Liver (tissue), 8 donors: ENCODE measurements at regions not wholly inside any gene's neighbourhood (a gene's known extent, or its start where the extent isn't known, plus 50 kb on each side); places are given as distances from the start of the nearest gene placed in this dataset.
A peak's percentile ranks its signal among the peaks of the same experiment; 100 is the strongest.

Experiments used
- DNase-seq: peaks from one replicate; pipeline ENCODE4 v3.0.0-alpha.2; 2017; ENCODE audit warnings: low spot score
- H3K27ac ChIP-seq, 2 donors: one replicate each; pipeline ENCODE4 v1.7.0; 2013; ENCODE audit warnings: inconsistent platforms in 2 of 2, low read length in 2 of 2, control low read depth in 1 of 2, low read depth in 1 of 2, mild to moderate bottlenecking in 1 of 2
- H3K27me3 ChIP-seq, 4 donors: one replicate each; pipeline versions ENCODE4 v1.6.1 to v1.7.0; 2013; ENCODE audit warnings: low read length in 3 of 4, inconsistent platforms in 1 of 4, mild to moderate bottlenecking in 1 of 4, moderate library complexity in 1 of 4; ENCODE audit not compliant: control insufficient read depth in 4 of 4, insufficient read depth in 4 of 4
- H3K36me3 ChIP-seq, 4 donors: one replicate each; pipeline versions ENCODE4 v1.6.1 to v1.7.0; 2013; ENCODE audit warnings: low read length in 3 of 4, mild to moderate bottlenecking in 3 of 4, low read depth in 1 of 4, moderate library complexity in 1 of 4; ENCODE audit not compliant: control insufficient read depth in 4 of 4, insufficient read depth in 3 of 4
- H3K4me1 ChIP-seq, 4 donors: one replicate each; pipeline versions ENCODE4 v1.6.1 to v1.7.0; 2013; ENCODE audit warnings: low read length in 3 of 4, mild to moderate bottlenecking in 3 of 4, moderate library complexity in 1 of 4; ENCODE audit not compliant: control insufficient read depth in 4 of 4, insufficient read depth in 4 of 4
- H3K4me3 ChIP-seq, 3 donors: one replicate each; pipeline versions ENCODE4 v1.6.1 to v1.7.0; 2013; ENCODE audit warnings: low read length in 3 of 3, control low read depth in 1 of 3, low read depth in 1 of 3, mild to moderate bottlenecking in 1 of 3
- H3K9ac ChIP-seq, 2 donors: one replicate each; pipeline ENCODE4 v1.7.0; 2013; ENCODE audit warnings: low read length in 2 of 2, mild to moderate bottlenecking in 2 of 2, moderate library complexity in 2 of 2, control low read depth in 1 of 2, low read depth in 1 of 2
- H3K9me3 ChIP-seq, 4 donors: one replicate each; pipeline versions ENCODE4 v1.6.1 to v1.7.0; 2013; ENCODE audit warnings: low read length in 3 of 4; ENCODE audit not compliant: control insufficient read depth in 4 of 4
- CTCF ChIP-seq: fragments of 150-350 bp; IDR thresholded peaks from 2 replicates; pipeline ENCODE4 v1.5.1; 2017; ENCODE audit warnings: improper control_type of control experiment, low read depth, low read length; ENCODE audit not compliant: missing input control
- EGR1 ChIP-seq, 2 donors: IDR thresholded peaks; 2 replicates each; pipeline ENCODE4 v1.6.1; 2016 to 2018; ENCODE audit warnings: antibody characterized with exemption in 2 of 2, low read depth in 2 of 2
- FOXA1 ChIP-seq: IDR thresholded peaks from 2 replicates; pipeline ENCODE4 v1.6.1; 2016; ENCODE audit warnings: antibody characterized with exemption
- FOXA2 ChIP-seq: IDR thresholded peaks from 2 replicates; pipeline ENCODE4 v1.6.1; 2016; ENCODE audit warnings: antibody characterized with exemption
- GABPA ChIP-seq, 2 donors: IDR thresholded peaks in 1 of 2; conservative IDR thresholded peaks in 1 of 2; 2 replicates each; pipeline ENCODE4 v1.6.1; 2016; ENCODE audit warnings: antibody characterized with exemption in 2 of 2, mild to moderate bottlenecking in 1 of 2, moderate library complexity in 1 of 2
- HNF4A ChIP-seq, 2 donors: conservative IDR thresholded peaks; 2 replicates each; pipeline ENCODE4 v1.6.1; 2016; ENCODE audit warnings: antibody characterized with exemption in 2 of 2, mild to moderate bottlenecking in 2 of 2
- HNF4G ChIP-seq: IDR thresholded peaks from 2 replicates; pipeline ENCODE4 v1.6.1; 2016; ENCODE audit warnings: antibody characterized with exemption
- JUND ChIP-seq, 2 donors: IDR thresholded peaks; 2 replicates each; pipeline ENCODE4 v1.6.1; 2016; ENCODE audit warnings: antibody characterized with exemption in 2 of 2
- MAX ChIP-seq: IDR thresholded peaks from 2 replicates; pipeline ENCODE4 v1.6.1; 2016; ENCODE audit warnings: antibody characterized with exemption
- NR2F2 ChIP-seq: IDR thresholded peaks from 2 replicates; pipeline ENCODE4 v1.6.1; 2016; ENCODE audit warnings: antibody characterized with exemption
- RAD21 ChIP-seq, 2 donors: IDR thresholded peaks; 2 replicates each; pipeline ENCODE4 v1.6.1; 2016; ENCODE audit warnings: antibody characterized with exemption in 2 of 2, mild to moderate bottlenecking in 2 of 2
- RXRA ChIP-seq, 2 donors: IDR thresholded peaks; 2 replicates each; pipeline ENCODE4 v1.6.1; 2017 to 2018; ENCODE audit warnings: antibody characterized with exemption in 2 of 2, mild to moderate bottlenecking in 1 of 2
- SP1 ChIP-seq: IDR thresholded peaks from 2 replicates; pipeline ENCODE4 v1.6.1; 2018; ENCODE audit warnings: antibody characterized with exemption, mild to moderate bottlenecking
- TAF1 ChIP-seq: conservative IDR thresholded peaks from 2 replicates; pipeline ENCODE4 v1.6.1; 2016; ENCODE audit warnings: antibody characterized with exemption, mild to moderate bottlenecking
- YY1 ChIP-seq: IDR thresholded peaks from 2 replicates; pipeline ENCODE4 v1.6.1; 2016; ENCODE audit warnings: antibody characterized with exemption, mild to moderate bottlenecking
- WGBS: extraction: QIAGEN DNeasy Blood & Tissue Kit; methylation state at CpG from one replicate; pipeline ENCODE4 v1.1.7; 2013; 5-methylcytosine and 5-hydroxymethylcytosine counted together
- TF ChIP-seq, protein P1 (sequence below): IDR thresholded peaks from 2 replicates; pipeline ENCODE4 v1.6.1; 2016; ENCODE audit warnings: antibody characterized with exemption
- TF ChIP-seq, protein P2 (sequence below): IDR thresholded peaks from 2 replicates; pipeline ENCODE4 v1.6.1; 2016; ENCODE audit warnings: antibody characterized with exemption, mild to moderate bottlenecking
- donor health status: healthy.
- donor health status: healthy.
- donor health status: healthy.
- donor health status: healthy.
- donor health status: healthy.

GRCh38 chr3:67706934-67707333 is 52.5 kb upstream of the SUCLG2 start:
- Histone ChIP-seq H3K36me3 (no peaks in the 10 kb centered on the region), H3K4me1 (peaks cover 0 to 11% (median 9%) of the 10 kb centered on the region in 4 donors), H3K27me3 (no peaks in the 10 kb centered on the region), H3K4me3 (no peak overlapping the region), H3K9ac (no peak overlapping the region), H3K27ac (no peak overlapping the region), H3K9me3 (no peaks in the 10 kb centered on the region)
- 67% methylated on average over 4 of the region's 4 CpGs for WGBS
- TF ChIP-seq EGR1 (IDR thresholded peaks at IDR 0.05; ENCODE audit: low read depth in 2 of 2) (no peak), GABPA (IDR thresholded peaks at IDR 0.05 in 1 of 2, conservative IDR thresholded peaks at IDR 0.05 in 1 of 2) (no peak), RAD21 (IDR thresholded peaks at IDR 0.05) (no peak), CTCF (no peak), FOXA2 (no peak), RXRA (IDR thresholded peaks at IDR 0.05) (no peak), NR2F2 (no peak)
- TF ChIP-seq, protein P1, sequence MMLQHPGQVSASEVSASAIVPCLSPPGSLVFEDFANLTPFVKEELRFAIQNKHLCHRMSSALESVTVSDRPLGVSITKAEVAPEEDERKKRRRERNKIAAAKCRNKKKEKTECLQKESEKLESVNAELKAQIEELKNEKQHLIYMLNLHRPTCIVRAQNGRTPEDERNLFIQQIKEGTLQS = no peak
- TF ChIP-seq, protein P2, sequence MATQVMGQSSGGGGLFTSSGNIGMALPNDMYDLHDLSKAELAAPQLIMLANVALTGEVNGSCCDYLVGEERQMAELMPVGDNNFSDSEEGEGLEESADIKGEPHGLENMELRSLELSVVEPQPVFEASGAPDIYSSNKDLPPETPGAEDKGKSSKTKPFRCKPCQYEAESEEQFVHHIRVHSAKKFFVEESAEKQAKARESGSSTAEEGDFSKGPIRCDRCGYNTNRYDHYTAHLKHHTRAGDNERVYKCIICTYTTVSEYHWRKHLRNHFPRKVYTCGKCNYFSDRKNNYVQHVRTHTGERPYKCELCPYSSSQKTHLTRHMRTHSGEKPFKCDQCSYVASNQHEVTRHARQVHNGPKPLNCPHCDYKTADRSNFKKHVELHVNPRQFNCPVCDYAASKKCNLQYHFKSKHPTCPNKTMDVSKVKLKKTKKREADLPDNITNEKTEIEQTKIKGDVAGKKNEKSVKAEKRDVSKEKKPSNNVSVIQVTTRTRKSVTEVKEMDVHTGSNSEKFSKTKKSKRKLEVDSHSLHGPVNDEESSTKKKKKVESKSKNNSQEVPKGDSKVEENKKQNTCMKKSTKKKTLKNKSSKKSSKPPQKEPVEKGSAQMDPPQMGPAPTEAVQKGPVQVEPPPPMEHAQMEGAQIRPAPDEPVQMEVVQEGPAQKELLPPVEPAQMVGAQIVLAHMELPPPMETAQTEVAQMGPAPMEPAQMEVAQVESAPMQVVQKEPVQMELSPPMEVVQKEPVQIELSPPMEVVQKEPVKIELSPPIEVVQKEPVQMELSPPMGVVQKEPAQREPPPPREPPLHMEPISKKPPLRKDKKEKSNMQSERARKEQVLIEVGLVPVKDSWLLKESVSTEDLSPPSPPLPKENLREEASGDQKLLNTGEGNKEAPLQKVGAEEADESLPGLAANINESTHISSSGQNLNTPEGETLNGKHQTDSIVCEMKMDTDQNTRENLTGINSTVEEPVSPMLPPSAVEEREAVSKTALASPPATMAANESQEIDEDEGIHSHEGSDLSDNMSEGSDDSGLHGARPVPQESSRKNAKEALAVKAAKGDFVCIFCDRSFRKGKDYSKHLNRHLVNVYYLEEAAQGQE = no peak
- no peak for DNase-seq

DNA sequence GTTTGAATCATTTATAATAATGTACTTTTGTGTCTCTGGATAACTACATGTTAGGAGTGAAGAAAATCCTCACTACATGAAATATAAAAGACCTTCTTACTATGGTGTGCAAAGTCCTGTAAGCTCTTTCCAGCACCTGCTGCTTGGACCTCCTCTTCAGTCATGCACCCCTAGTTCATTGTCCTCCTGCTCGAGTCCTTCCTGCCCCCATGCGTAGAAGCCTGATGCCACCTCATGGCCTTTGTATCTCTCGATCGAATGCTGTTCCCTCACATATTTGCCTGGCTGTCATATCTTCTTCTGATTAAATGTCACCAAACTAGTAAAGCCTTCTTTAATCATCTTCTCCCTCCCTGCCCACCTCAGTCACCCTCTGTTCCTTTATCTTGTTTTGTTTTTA is 49.9 kb upstream of the SUCLG2 start:
- H3K9ac ChIP-seq = peak overlapping the region in 1 of 2 donors; percentile 19
- H3K36me3 ChIP-seq = no peaks in the 10 kb centered on the region
- no peak overlapping the region for H3K27ac ChIP-seq
- DNase-seq = no peak
- H3K9me3 ChIP-seq = no peaks in the 10 kb centered on the region
- 27% methylated on average over 4 of the region's 4 CpGs for WGBS
- no peak overlapping the region for H3K4me3 ChIP-seq
- no peaks in the 10 kb centered on the region for H3K27me3 ChIP-seq
- H3K4me1 ChIP-seq = peaks cover 0 to 21% (median 16%) of the 10 kb centered on the region in 4 donors
- TF ChIP-seq RAD21 (IDR thresholded peaks at IDR 0.05) = peak; percentile 89 to 93
- no peak for TF ChIP-seq EGR1 (IDR thresholded peaks at IDR 0.05; ENCODE audit: low read depth in 2 of 2)
- TF ChIP-seq GABPA (IDR thresholded peaks at IDR 0.05 in 1 of 2, conservative IDR thresholded peaks at IDR 0.05 in 1 of 2) = no peak
- TF ChIP-seq RXRA (IDR thresholded peaks at IDR 0.05) = peak; percentile 88 to 95
- no peak for TF ChIP-seq FOXA2
- TF ChIP-seq NR2F2 = no peak
- no peak for TF ChIP-seq TAF1
- TF ChIP-seq JUND (IDR thresholded peaks at IDR 0.05) = no peak
- peak; percentile 37 for TF ChIP-seq HNF4G
- peak; percentile 58 to 75 for TF ChIP-seq HNF4A (conservative IDR thresholded peaks at IDR 0.05)
- peak; percentile 21 for TF ChIP-seq SP1
- TF ChIP-seq, protein P2 = peak; percentile 97
- TF ChIP-seq, protein P1 = no peak
- TF ChIP-seq FOXA1 = no peak
- TF ChIP-seq CTCF = peak; percentile 50
- no peak for TF ChIP-seq MAX
- no peak for TF ChIP-seq YY1
